ENCODE measurements at regions not wholly inside any gene's neighbourhood (a gene's known extent, or its start where the extent isn't known, plus 50 kb on each side); places are given as distances from the start of the nearest gene placed in this dataset.

DNA sequence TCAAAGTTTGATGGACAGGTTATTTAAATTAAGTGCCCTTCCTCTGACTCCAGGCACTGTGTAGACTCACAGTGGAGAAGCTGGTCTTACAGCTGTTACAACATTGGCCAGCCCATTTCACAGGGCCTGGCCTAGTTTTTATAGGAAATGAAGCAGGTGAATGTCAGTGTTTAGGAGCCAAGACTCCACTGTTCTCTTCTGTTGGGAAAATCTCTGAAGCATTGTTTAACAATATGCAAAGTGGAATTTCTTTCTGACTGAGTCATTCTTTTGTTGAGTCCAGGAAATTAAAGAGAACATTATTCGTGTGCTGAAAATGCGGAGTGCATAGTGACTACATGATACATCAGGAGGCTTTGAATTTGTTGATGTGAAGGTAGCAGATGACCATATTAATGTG, 64.7 kb downstream of the ARRDC4 start:
- TF ChIP-seq, protein P1, sequence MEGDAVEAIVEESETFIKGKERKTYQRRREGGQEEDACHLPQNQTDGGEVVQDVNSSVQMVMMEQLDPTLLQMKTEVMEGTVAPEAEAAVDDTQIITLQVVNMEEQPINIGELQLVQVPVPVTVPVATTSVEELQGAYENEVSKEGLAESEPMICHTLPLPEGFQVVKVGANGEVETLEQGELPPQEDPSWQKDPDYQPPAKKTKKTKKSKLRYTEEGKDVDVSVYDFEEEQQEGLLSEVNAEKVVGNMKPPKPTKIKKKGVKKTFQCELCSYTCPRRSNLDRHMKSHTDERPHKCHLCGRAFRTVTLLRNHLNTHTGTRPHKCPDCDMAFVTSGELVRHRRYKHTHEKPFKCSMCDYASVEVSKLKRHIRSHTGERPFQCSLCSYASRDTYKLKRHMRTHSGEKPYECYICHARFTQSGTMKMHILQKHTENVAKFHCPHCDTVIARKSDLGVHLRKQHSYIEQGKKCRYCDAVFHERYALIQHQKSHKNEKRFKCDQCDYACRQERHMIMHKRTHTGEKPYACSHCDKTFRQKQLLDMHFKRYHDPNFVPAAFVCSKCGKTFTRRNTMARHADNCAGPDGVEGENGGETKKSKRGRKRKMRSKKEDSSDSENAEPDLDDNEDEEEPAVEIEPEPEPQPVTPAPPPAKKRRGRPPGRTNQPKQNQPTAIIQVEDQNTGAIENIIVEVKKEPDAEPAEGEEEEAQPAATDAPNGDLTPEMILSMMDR (IDR thresholded peaks at IDR 0.05), result no peak
- H3K27ac ChIP-seq, result no peak overlapping the region
- peaks cover 0 to 5% (median 0%) of the 10 kb centered on the region in 11 donors for H3K9me3 ChIP-seq
- H3K36me3 ChIP-seq, result no peaks in the 10 kb centered on the region
- peaks cover 0 to 18% (median 8%) of the 10 kb centered on the region in 7 donors for H3K27me3 ChIP-seq
- WGBS, 2 donors, result 75 to 88% methylated on average over 2 of the region's 2 CpGs
- DNase-seq (no peak), ATAC-seq (peak in 1 of 8 donors; percentile 46)
- intact Hi-C loops (cut with DNase I), result no loop called here
- no peak overlapping the region for H3K4me3 ChIP-seq
- H3K4me1 ChIP-seq, result no peaks in the 10 kb centered on the region

DNA sequence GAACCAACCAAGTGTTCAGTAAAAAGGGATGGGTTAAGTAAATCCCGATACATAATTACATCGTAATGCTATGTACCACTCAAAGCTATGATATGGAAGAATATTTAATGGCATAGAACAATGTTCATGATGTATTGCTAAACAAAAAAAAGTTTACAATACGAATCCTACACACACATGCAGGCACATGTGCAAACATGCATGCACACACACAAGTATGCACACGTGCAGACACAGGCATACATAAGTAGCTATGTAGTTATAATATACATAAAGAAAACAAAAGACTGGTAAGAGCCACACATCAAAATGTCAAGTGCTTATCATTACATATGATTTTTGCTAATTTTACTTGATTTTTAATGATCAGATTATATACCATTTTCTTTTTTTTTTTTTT, 74.2 kb downstream of the ARRDC4 start:
- Histone ChIP-seq H3K27me3 (no peaks in the 10 kb centered on the region), H3K36me3 (no peaks in the 10 kb centered on the region), H3K4me1 (no peaks in the 10 kb centered on the region), H3K4me3 (no peak overlapping the region), H3K9me3 (no peaks in the 10 kb centered on the region), H3K27ac (no peak overlapping the region)
- 70 to 75% methylated on average over 4 of the region's 4 CpGs for WGBS, 2 donors
- intact Hi-C loops (cut with DNase I), result no loop called here
- TF ChIP-seq, protein P1 (IDR thresholded peaks at IDR 0.05), result no peak
- ATAC-seq, result no peak
- no peak for DNase-seq

DNA sequence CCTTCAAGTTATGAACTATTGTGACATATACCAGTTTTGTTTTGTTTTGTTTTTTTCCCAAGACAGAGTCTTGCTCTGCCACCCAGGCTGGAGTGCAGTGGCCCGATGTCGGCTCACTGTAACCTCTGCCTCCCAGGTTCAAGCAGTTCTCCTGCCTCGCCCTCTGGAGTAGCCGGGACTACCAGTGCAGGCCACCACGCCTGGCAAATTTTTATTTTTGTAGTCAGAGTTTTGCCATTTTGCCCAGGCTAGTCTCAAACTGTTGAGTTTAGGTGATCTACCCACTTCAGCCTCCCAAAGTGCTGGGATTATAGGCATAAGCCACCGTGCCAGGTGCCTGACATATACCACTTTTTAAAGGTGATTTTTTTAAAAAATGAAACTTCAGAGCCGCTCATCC, 74.6 kb downstream of the ARRDC4 start:
- no peaks in the 10 kb centered on the region for H3K4me1 ChIP-seq
- H3K36me3 ChIP-seq, result no peaks in the 10 kb centered on the region
- H3K9me3 ChIP-seq, result no peaks in the 10 kb centered on the region
- TF ChIP-seq, protein P1 (IDR thresholded peaks at IDR 0.05), result no peak
- DNase-seq, result no peak
- H3K4me3 ChIP-seq, result no peak overlapping the region
- WGBS, 2 donors, result 90 to 92% methylated on average over 7 of the region's 7 CpGs
- H3K27ac ChIP-seq, result no peak overlapping the region
- no peak for ATAC-seq
- intact Hi-C loops (cut with DNase I), result no loop called here
- no peaks in the 10 kb centered on the region for H3K27me3 ChIP-seq

DNA sequence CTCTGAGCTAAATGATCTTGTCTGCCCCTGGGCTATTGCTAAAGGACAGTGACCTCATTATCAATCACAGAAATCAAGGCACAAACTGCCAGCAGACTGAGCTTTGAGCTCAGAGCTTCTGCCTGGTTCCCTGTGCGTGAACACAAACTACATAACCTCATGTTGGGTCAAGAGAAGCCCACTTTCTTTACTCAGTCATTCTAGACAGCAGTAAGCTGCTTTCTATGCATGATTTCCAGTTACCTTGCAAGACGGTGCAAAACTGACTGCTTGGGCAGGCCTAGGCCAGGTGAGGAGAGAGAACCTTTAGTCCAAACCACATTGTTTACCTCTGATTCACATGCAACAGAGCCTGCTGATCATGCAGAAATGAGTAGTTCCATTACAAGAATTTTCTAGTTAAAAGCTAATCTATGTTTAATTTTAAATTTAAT, 75.1 kb downstream of the ARRDC4 start:
- ATAC-seq, result no peak
- Histone ChIP-seq H3K4me3 (no peak overlapping the region), H3K27ac (no peak overlapping the region), H3K36me3 (no peaks in the 10 kb centered on the region), H3K27me3 (no peaks in the 10 kb centered on the region), H3K9me3 (no peaks in the 10 kb centered on the region), H3K4me1 (no peaks in the 10 kb centered on the region)
- no peak for DNase-seq
- intact Hi-C loops (cut with DNase I), result no loop called here
- WGBS, 2 donors, result 86 to 88% methylated on average over 2 of the region's 2 CpGs
- TF ChIP-seq, protein P1 (IDR thresholded peaks at IDR 0.05), result no peak

Measured in heart right ventricle (tissue), 16 donors.